Spleen (tissue), 7 donors: ENCODE measurements at regions not wholly inside any gene's neighbourhood (a gene's known extent, or its start where the extent isn't known, plus 50 kb on each side); places are given as distances from the start of the nearest gene placed in this dataset.

Source experiments
- CTCF ChIP-seq, 11 experiments: fragments of 200-600 bp in 7 of 11; fragments of 450-650 bp in 4 of 11; sonication (generic) in 4 of 11; IDR thresholded peaks in 8 of 11; conservative IDR thresholded peaks in 3 of 11; 1 replicate in 7 of 11; 2 replicates in 4 of 11; pipeline versions ENCODE4 v1.4.0 to v1.8.0; 2016 to 2021; ENCODE audit warnings: antibody characterized with exemption in 11 of 11, inconsistent platforms in 4 of 11, mild to moderate bottlenecking in 1 of 11
- POLR2A ChIP-seq, 3 donors: fragments of 450-650 bp; IDR thresholded peaks; one replicate each; pipeline ENCODE4 v1.5.1; 2017; ENCODE audit warnings: antibody characterized with exemption in 3 of 3, mild to moderate bottlenecking in 1 of 3
- donor health status: DM: no; HTN: no; CAD: no; lungs with moderate emphysema.
- donor health status: DM: no; HTN: no; CAD: no.
- donor health status: DM: no; HTN: no; CAD: no.

- TF ChIP-seq CTCF (IDR thresholded peaks at IDR 0.05 in 8 of 11, conservative IDR thresholded peaks at IDR 0.05 in 3 of 11) = no peak
- no peak for TF ChIP-seq POLR2A (IDR thresholded peaks at IDR 0.05)
These were observed 554.1 kb downstream of the KCNH5 start for GRCh38 chr14:62491146-62491545.
